Naive thymus-derived CD4-positive, alpha-beta T cell (primary cell): ENCODE measurements at regions not wholly inside any gene's neighbourhood (a gene's known extent, or its start where the extent isn't known, plus 50 kb on each side); places are given as distances from the start of the nearest gene placed in this dataset.

Experiments used
- ATAC-seq: fragments of 150-1000 bp; cut with Tn5 transposase; 2 replicates; pipeline ENCODE4 v1.10.0; 2021; ENCODE audit warnings: mild to moderate bottlenecking, moderate library complexity
- CTCF ChIA-PET: fragments of 350-600 bp; sonication (Branson Sonifier 250); formaldehyde crosslinking; loops from one replicate; lab custom pipeline; 2021; ENCODE audit warnings: antibody characterized with exemption; lab: Charles Lee
- POLR2A ChIA-PET: fragments of 350-600 bp; sonication (Branson Sonifier 250); formaldehyde crosslinking; loops from one replicate; lab custom pipeline; 2021; ENCODE audit warnings: antibody characterized with exemption, inconsistent platforms; lab: Charles Lee
- DNase-seq, 9 donors: peaks; one replicate each; pipeline versions ENCODE4 v3.0.0 to v3.0.0-alpha.2; 2020 to 2022; ENCODE audit warnings: mixed read lengths in 1 of 9
- H3K27ac ChIP-seq: one replicate; pipeline ENCODE4 v1.7.0; 2013; ENCODE audit warnings: mild to moderate bottlenecking, low read depth, low read length, moderate library complexity
- H3K27me3 ChIP-seq, 2 donors: one replicate each; pipeline ENCODE4 v1.7.0; 2013; ENCODE audit warnings: low read length in 2 of 2, mild to moderate bottlenecking in 2 of 2, moderate library complexity in 2 of 2; ENCODE audit not compliant: control insufficient read depth in 2 of 2, insufficient read depth in 2 of 2
- H3K36me3 ChIP-seq, 3 experiments: 1 replicate in 2 of 3; 2 replicates in 1 of 3; pipeline ENCODE4 v1.7.0; 2013; ENCODE audit warnings: low read length in 3 of 3, mild to moderate bottlenecking in 3 of 3, moderate library complexity in 1 of 3; ENCODE audit not compliant: insufficient read depth in 3 of 3, control insufficient read depth in 2 of 3
- H3K4me1 ChIP-seq, 2 donors: one replicate each; pipeline ENCODE4 v1.7.0; 2013; ENCODE audit warnings: low read length in 2 of 2, mild to moderate bottlenecking in 2 of 2, moderate library complexity in 1 of 2; ENCODE audit not compliant: control insufficient read depth in 2 of 2, insufficient read depth in 2 of 2
- H3K4me3 ChIP-seq: 2 replicates; pipeline ENCODE4 v1.7.0; 2013; ENCODE audit warnings: mild to moderate bottlenecking, low read length
- H3K9me3 ChIP-seq, 3 experiments: 1 replicate in 2 of 3; 2 replicates in 1 of 3; pipeline ENCODE4 v1.7.0; 2013; ENCODE audit warnings: low read length in 3 of 3; ENCODE audit not compliant: control insufficient read depth in 2 of 3
- H3K27ac Mint-ChIP-seq, 9 donors: one replicate each; pipeline ENCODE4 v1.8.0; 2020 to 2022; ENCODE audit warnings: mixed read lengths in 9 of 9, mild to moderate bottlenecking in 8 of 9, moderate library complexity in 5 of 9, inconsistent platforms in 2 of 9
- H3K27me3 Mint-ChIP-seq, 5 donors: one replicate each; pipeline ENCODE4 v1.8.0; 2021 to 2022; ENCODE audit warnings: mixed read lengths in 5 of 5, mild to moderate bottlenecking in 1 of 5
- H3K36me3 Mint-ChIP-seq, 5 donors: one replicate each; pipeline ENCODE4 v1.8.0; 2020 to 2022; ENCODE audit warnings: mixed read lengths in 5 of 5, mild to moderate bottlenecking in 3 of 5, inconsistent platforms in 1 of 5
- H3K4me1 Mint-ChIP-seq, 7 donors: one replicate each; pipeline ENCODE4 v1.8.0; 2020 to 2022; ENCODE audit warnings: mixed read lengths in 7 of 7, mild to moderate bottlenecking in 3 of 7, inconsistent platforms in 1 of 7
- H3K4me3 Mint-ChIP-seq, 10 donors: one replicate each; pipeline ENCODE4 v1.8.0; 2020 to 2022; ENCODE audit warnings: mild to moderate bottlenecking in 10 of 10, mixed read lengths in 10 of 10, moderate library complexity in 6 of 10, inconsistent platforms in 2 of 10
- H3K9me3 Mint-ChIP-seq, 11 donors: one replicate each; pipeline ENCODE4 v1.8.0; 2020 to 2022; ENCODE audit warnings: mixed read lengths in 11 of 11, mild to moderate bottlenecking in 4 of 11, inconsistent platforms in 1 of 11, moderate library complexity in 1 of 11
- intact Hi-C, 2 donors: fragments of 100-400 bp; cut with micrococcal nuclease; formaldehyde crosslinking; loops; one replicate each; pipeline ENCODE4 v1.15.1; 2023

GRCh38 chr7:118346748-118347147 is 122.2 kb downstream of the ANKRD7 start:
- ChIA-PET POLR2A (no interaction called here), CTCF (no interaction called here)
- Histone ChIP-seq H3K27me3 (no peaks in the 10 kb centered on the region), H3K4me3 (no peak overlapping the region), H3K9me3 (no peaks in the 10 kb centered on the region), H3K4me1 (no peaks in the 10 kb centered on the region), H3K36me3 (no peaks in the 10 kb centered on the region), H3K27ac (no peak overlapping the region)
- DNase-seq (no peak), ATAC-seq (no peak)
- peaks cover 0 to 2% (median 0%) of the 10 kb centered on the region in 7 donors for H3K4me1 Mint-ChIP-seq
- no peak overlapping the region for H3K27ac Mint-ChIP-seq
- H3K9me3 Mint-ChIP-seq = peaks cover 0 to 2% (median 0%) of the 10 kb centered on the region in 11 donors
- peaks cover 0 to 6% (median 0%) of the 10 kb centered on the region in 5 donors for H3K27me3 Mint-ChIP-seq
- intact Hi-C loops = no loop called here
- no peaks in the 10 kb centered on the region for H3K36me3 Mint-ChIP-seq
- H3K4me3 Mint-ChIP-seq = no peak overlapping the region

GRCh38 chr7:118349604-118350003 is 125.1 kb downstream of the ANKRD7 start:
- no peak overlapping the region for H3K4me3 ChIP-seq
- H3K9me3 Mint-ChIP-seq = no peaks in the 10 kb centered on the region
- no peaks in the 10 kb centered on the region for H3K36me3 Mint-ChIP-seq
- no peaks in the 10 kb centered on the region for H3K27me3 ChIP-seq
- H3K27ac Mint-ChIP-seq = no peak overlapping the region
- H3K4me1 Mint-ChIP-seq = peaks cover 0 to 2% (median 0%) of the 10 kb centered on the region in 7 donors
- intact Hi-C loops = loop anchor here in 1 of 2 donors (10.0 kb wide), 1 partner anchor 825 kb away; no protein-coding TSS in a partner anchor
- DNase-seq (no peak), ATAC-seq (no peak)
- no peaks in the 10 kb centered on the region for H3K36me3 ChIP-seq
- H3K4me3 Mint-ChIP-seq = no peak overlapping the region
- H3K27ac ChIP-seq = no peak overlapping the region
- ChIA-PET POLR2A (no interaction called here), CTCF (interaction anchor here (0.6 kb wide), 1 partner anchor 300 kb away, joined by 3 read pairs; no protein-coding TSS in a partner anchor)
- no peaks in the 10 kb centered on the region for H3K9me3 ChIP-seq
- H3K27me3 Mint-ChIP-seq = peaks cover 0 to 6% (median 0%) of the 10 kb centered on the region in 5 donors
- no peaks in the 10 kb centered on the region for H3K4me1 ChIP-seq

- Histone ChIP-seq H3K27ac (no peak overlapping the region), H3K27me3 (no peaks in the 10 kb centered on the region), H3K4me1 (no peaks in the 10 kb centered on the region), H3K9me3 (no peaks in the 10 kb centered on the region), H3K36me3 (no peaks in the 10 kb centered on the region), H3K4me3 (no peak overlapping the region)
- intact Hi-C loops = loop anchor here in 1 of 2 donors (10.0 kb wide), 1 partner anchor 825 kb away; no protein-coding TSS in a partner anchor
- Mint-ChIP-seq H3K4me3 (no peak overlapping the region), H3K27ac (no peak overlapping the region), H3K27me3 (peaks cover 0 to 6% (median 0%) of the 10 kb centered on the region in 5 donors), H3K36me3 (no peaks in the 10 kb centered on the region), H3K4me1 (peaks cover 0 to 2% (median 0%) of the 10 kb centered on the region in 7 donors), H3K9me3 (no peaks in the 10 kb centered on the region)
- ChIA-PET CTCF (no interaction called here), POLR2A (no interaction called here)
- ATAC-seq (no peak), DNase-seq (no peak)
Measured at GRCh38 chr7:118350260-118350659, 125.8 kb downstream of the ANKRD7 start.

- CTCF ChIA-PET = no interaction called here
- intact Hi-C loops = loop anchor here in 1 of 2 donors (10.0 kb wide), 1 partner anchor 822 kb away; no protein-coding TSS in a partner anchor
- H3K4me3 Mint-ChIP-seq = no peak overlapping the region
Measured at GRCh38 chr7:118352867-118353453, 128.5 kb downstream of the ANKRD7 start.

GRCh38 chr7:118366363-118366762 is 141.9 kb downstream of the ANKRD7 start:
- H3K36me3 ChIP-seq = no peaks in the 10 kb centered on the region

More at GRCh38 chr7:118352867-118353453, 128.5 kb downstream of the ANKRD7 start:
- Histone ChIP-seq H3K9me3 (no peaks in the 10 kb centered on the region), H3K36me3 (no peaks in the 10 kb centered on the region), H3K27me3 (no peaks in the 10 kb centered on the region), H3K4me1 (no peaks in the 10 kb centered on the region), H3K4me3 (no peak overlapping the region), H3K27ac (no peak overlapping the region)
- DNase-seq (no peak), ATAC-seq (no peak)
- no peak overlapping the region for H3K27ac Mint-ChIP-seq
- H3K9me3 Mint-ChIP-seq = peaks cover 0 to 3% (median 0%) of the 10 kb centered on the region in 11 donors
- H3K4me1 Mint-ChIP-seq = peaks cover 0 to 2% (median 0%) of the 10 kb centered on the region in 7 donors
- POLR2A ChIA-PET = no interaction called here
- no peaks in the 10 kb centered on the region for H3K36me3 Mint-ChIP-seq
- H3K27me3 Mint-ChIP-seq = peaks cover 0 to 6% (median 0%) of the 10 kb centered on the region in 5 donors

GRCh38 chr7:118368958-118369357 is 144.5 kb downstream of the ANKRD7 start:
- no peak for ATAC-seq

More at GRCh38 chr7:118366363-118366762, 141.9 kb downstream of the ANKRD7 start:
- H3K4me3 Mint-ChIP-seq = no peak overlapping the region
- ChIA-PET CTCF (no interaction called here), POLR2A (no interaction called here)
- peaks cover 0 to 5% (median 0%) of the 10 kb centered on the region in 11 donors for H3K9me3 Mint-ChIP-seq
- no peak overlapping the region for H3K27ac ChIP-seq
- no peak overlapping the region for H3K4me3 ChIP-seq
- intact Hi-C loops = no loop called here
- H3K4me1 ChIP-seq = no peaks in the 10 kb centered on the region
- H3K27me3 ChIP-seq = no peaks in the 10 kb centered on the region
- no peaks in the 10 kb centered on the region for H3K36me3 Mint-ChIP-seq
- no peak for DNase-seq
- peaks cover 0 to 3% (median 0%) of the 10 kb centered on the region in 5 donors for H3K27me3 Mint-ChIP-seq
- no peaks in the 10 kb centered on the region for H3K4me1 Mint-ChIP-seq
- ATAC-seq = no peak
- no peaks in the 10 kb centered on the region for H3K9me3 ChIP-seq
- H3K27ac Mint-ChIP-seq = no peak overlapping the region

GRCh38 chr7:118369987-118370386 is 145.5 kb downstream of the ANKRD7 start:
- H3K4me1 Mint-ChIP-seq = peaks cover 0 to 2% (median 0%) of the 10 kb centered on the region in 7 donors
- Histone ChIP-seq H3K36me3 (no peaks in the 10 kb centered on the region), H3K9me3 (no peaks in the 10 kb centered on the region), H3K27me3 (no peaks in the 10 kb centered on the region), H3K4me1 (no peaks in the 10 kb centered on the region), H3K4me3 (no peak overlapping the region), H3K27ac (no peak overlapping the region)
- intact Hi-C loops = no loop called here
- DNase-seq (no peak), ATAC-seq (no peak)
- ChIA-PET CTCF (no interaction called here), POLR2A (no interaction called here)
- peaks cover 0 to 4% (median 0%) of the 10 kb centered on the region in 5 donors for H3K27me3 Mint-ChIP-seq
- no peak overlapping the region for H3K27ac Mint-ChIP-seq
- H3K36me3 Mint-ChIP-seq = no peaks in the 10 kb centered on the region
- H3K9me3 Mint-ChIP-seq = peaks cover 0 to 5% (median 0%) of the 10 kb centered on the region in 11 donors
- no peak overlapping the region for H3K4me3 Mint-ChIP-seq

More at GRCh38 chr7:118368958-118369357, 144.5 kb downstream of the ANKRD7 start:
- no peaks in the 10 kb centered on the region for H3K9me3 ChIP-seq
- H3K4me1 Mint-ChIP-seq = peaks cover 0 to 2% (median 0%) of the 10 kb centered on the region in 7 donors
- no peak overlapping the region for H3K4me3 ChIP-seq
- no peaks in the 10 kb centered on the region for H3K4me1 ChIP-seq
- no peak overlapping the region for H3K27ac ChIP-seq
- peaks cover 0 to 3% (median 0%) of the 10 kb centered on the region in 5 donors for H3K27me3 Mint-ChIP-seq
- H3K36me3 ChIP-seq = no peaks in the 10 kb centered on the region
- CTCF ChIA-PET = no interaction called here
- no peaks in the 10 kb centered on the region for H3K36me3 Mint-ChIP-seq
- no peaks in the 10 kb centered on the region for H3K27me3 ChIP-seq
- DNase-seq = no peak
- no peak overlapping the region for H3K27ac Mint-ChIP-seq
- intact Hi-C loops = no loop called here
- POLR2A ChIA-PET = no interaction called here
- H3K4me3 Mint-ChIP-seq = no peak overlapping the region
- peaks cover 0 to 5% (median 0%) of the 10 kb centered on the region in 11 donors for H3K9me3 Mint-ChIP-seq
